Stimulated activated CD8-positive, alpha-beta memory T cell treated with anti-CD3 and anti-CD28 coated beads, Interleukin-7, amount 100 ng/mL, for 48 hours (primary cell): ENCODE measurements at regions not wholly inside any gene's neighbourhood (a gene's known extent, or its start where the extent isn't known, plus 50 kb on each side); places are given as distances from the start of the nearest gene placed in this dataset.

Experiments
- DNase-seq, 2 donors: peaks; one replicate each; pipeline ENCODE4 v3.0.0-alpha.2; 2020; ENCODE audit warnings: low read depth in 1 of 2; ENCODE audit errors: extremely low read depth in 1 of 2

- no peak for DNase-seq
Observed at GRCh38 chr1:229993060-229993459, 74.0 kb upstream of the GALNT2 start.

GRCh38 chr1:229993894-229994293 is 73.1 kb upstream of the GALNT2 start:
- no peak for DNase-seq

GRCh38 chr1:229999004-229999670 is 67.9 kb upstream of the GALNT2 start:
- DNase-seq = no peak

GRCh38 chr1:230000493-230001184 is 66.4 kb upstream of the GALNT2 start:
- DNase-seq = no peak

- DNase-seq = no peak
Observed at GRCh38 chr1:230002164-230002803, 64.8 kb upstream of the GALNT2 start.

GRCh38 chr1:230003409-230003808 is 63.6 kb upstream of the GALNT2 start:
- no peak for DNase-seq

- DNase-seq = no peak
Observed at GRCh38 chr1:230005040-230005439, 62.0 kb upstream of the GALNT2 start.

- no peak for DNase-seq
Observed at GRCh38 chr1:230008721-230009120, 58.3 kb upstream of the GALNT2 start.

GRCh38 chr1:230009611-230010313 is 57.3 kb upstream of the GALNT2 start:
- DNase-seq = no peak

GRCh38 chr1:230010603-230011332 is 56.3 kb upstream of the GALNT2 start:
- DNase-seq = no peak

- DNase-seq = no peak
Observed at GRCh38 chr1:230011333-230012092, 55.5 kb upstream of the GALNT2 start.

- DNase-seq = no peak
Observed at GRCh38 chr1:230012093-230012393, 55.0 kb upstream of the GALNT2 start.

- DNase-seq = no peak
Observed at GRCh38 chr1:230012741-230013140, 54.3 kb upstream of the GALNT2 start.

GRCh38 chr1:230016159-230016558 is 50.9 kb upstream of the GALNT2 start:
- no peak for DNase-seq
